Right cardiac atrium (tissue), 5 donors: ENCODE measurements at regions not wholly inside any gene's neighbourhood (a gene's known extent, or its start where the extent isn't known, plus 50 kb on each side); places are given as distances from the start of the nearest gene placed in this dataset.
"Not testable (repeated sequence)": the region's sequence is repeated elsewhere in the genome, so short reads cannot be mapped to it uniquely, and the experiment has no call there.

Source experiments
- ATAC-seq, 2 donors: fragments of 200-7000 bp; cut with Tn5 transposase; one replicate each; pipeline versions ENCODE4 v1.8.0 to v1.9.1; 2020; ENCODE audit warnings: moderate library complexity in 2 of 2, mild to moderate bottlenecking in 1 of 2
- DNase-seq, 3 donors: peaks; one replicate each; pipeline ENCODE4 v3.0.0-alpha.2; 2020
- H3K27ac ChIP-seq: one replicate; pipeline ENCODE4 v1.5.1; 2013; ENCODE audit warnings: mild to moderate bottlenecking, low read length, control low read depth, moderate library complexity
- H3K27me3 ChIP-seq: one replicate; pipeline ENCODE4 v1.6.1; 2013; ENCODE audit not compliant: control insufficient read depth, insufficient read depth
- H3K4me1 ChIP-seq: one replicate; pipeline ENCODE4 v1.6.1; 2013; ENCODE audit warnings: low read length; ENCODE audit not compliant: control insufficient read depth, insufficient read depth
- H3K4me3 ChIP-seq: one replicate; pipeline ENCODE4 v1.5.1; 2013; ENCODE audit warnings: low read length, control low read depth
- H3K9me3 ChIP-seq: one replicate; pipeline ENCODE4 v1.6.1; 2013; ENCODE audit warnings: low read length; ENCODE audit not compliant: control insufficient read depth
- WGBS: extraction: QIAGEN DNeasy Blood & Tissue Kit; methylation state at CpG from one replicate; pipeline ENCODE4 v1.1.7; 2013; 5-methylcytosine and 5-hydroxymethylcytosine counted together
- intact Hi-C, 4 donors: fragments of 100-400 bp; cut with DNase I; formaldehyde crosslinking; loops; one replicate each; pipeline versions ENCODE4 v1.11.0 to v1.14.0; 2022 to 2023
- donor health status: healthy with polysubstance abuse.
- donor health status: DM: no; HTN: yes; CAD: no.
- donor health status: DM: no; HTN: no; CAD: no.
- donor health status: DM: no; HTN: yes; CAD: no; lungs with severe emphysema.
- donor health status: DM: yes; HTN: yes; CAD: no.

DNA sequence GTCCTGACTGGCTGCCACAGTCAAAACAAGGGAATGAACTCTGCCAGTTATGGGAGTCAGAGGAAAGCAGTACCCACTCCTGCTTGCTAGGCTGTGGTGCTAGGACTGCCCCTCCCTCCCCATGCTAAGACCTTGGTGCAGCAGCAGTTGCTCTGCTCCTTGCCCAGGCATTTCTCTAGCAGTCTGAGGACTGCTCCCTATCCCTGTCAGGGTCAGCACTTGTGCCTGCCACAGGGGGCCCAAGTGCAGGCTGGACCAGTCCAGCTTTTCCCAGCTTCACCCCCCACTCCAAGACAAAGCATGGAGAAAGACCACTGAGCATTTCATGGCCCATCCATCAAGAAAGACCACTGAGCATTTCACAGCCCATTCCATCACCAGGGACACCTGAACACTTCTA lies 305.8 kb upstream of the CLEC14A start:
- no peak overlapping the region for H3K4me3 ChIP-seq
- intact Hi-C loops: no loop called here
- H3K9me3 ChIP-seq: no peaks in the 10 kb centered on the region
- H3K4me1 ChIP-seq: no peaks in the 10 kb centered on the region
- H3K27ac ChIP-seq: no peak overlapping the region
- no peaks in the 10 kb centered on the region for H3K27me3 ChIP-seq
- no peak for ATAC-seq
- DNase-seq: no peak

GRCh38 chr14:38559711-38560110 lies 303.8 kb upstream of the CLEC14A start:
- intact Hi-C loops: no loop called here
- no peaks in the 10 kb centered on the region for H3K9me3 ChIP-seq
- H3K27ac ChIP-seq: no peak overlapping the region
- no peak overlapping the region for H3K4me3 ChIP-seq
- ATAC-seq (no peak), DNase-seq (no peak)
- no peaks in the 10 kb centered on the region for H3K27me3 ChIP-seq
- WGBS: 65% methylated on average over 2 of the region's 2 CpGs
- H3K4me1 ChIP-seq: no peaks in the 10 kb centered on the region

- H3K9me3 ChIP-seq, H3K4me3 ChIP-seq, H3K27ac ChIP-seq, intact Hi-C loops, ATAC-seq, H3K4me1 ChIP-seq, DNase-seq, H3K27me3 ChIP-seq: not testable (repeated sequence)
Measured at GRCh38 chr14:38557391-38557790, 301.5 kb upstream of the CLEC14A start.

- no peak for DNase-seq
- Histone ChIP-seq H3K27ac (no peak overlapping the region), H3K4me3 (no peak overlapping the region), H3K4me1 (no peaks in the 10 kb centered on the region), H3K9me3 (no peaks in the 10 kb centered on the region), H3K27me3 (no peaks in the 10 kb centered on the region)
- ATAC-seq: no peak
- intact Hi-C loops: no loop called here
- 61% methylated on average over 1 of the region's 1 CpG for WGBS
Measured at GRCh38 chr14:38556252-38556651, 300.4 kb upstream of the CLEC14A start.

DNA sequence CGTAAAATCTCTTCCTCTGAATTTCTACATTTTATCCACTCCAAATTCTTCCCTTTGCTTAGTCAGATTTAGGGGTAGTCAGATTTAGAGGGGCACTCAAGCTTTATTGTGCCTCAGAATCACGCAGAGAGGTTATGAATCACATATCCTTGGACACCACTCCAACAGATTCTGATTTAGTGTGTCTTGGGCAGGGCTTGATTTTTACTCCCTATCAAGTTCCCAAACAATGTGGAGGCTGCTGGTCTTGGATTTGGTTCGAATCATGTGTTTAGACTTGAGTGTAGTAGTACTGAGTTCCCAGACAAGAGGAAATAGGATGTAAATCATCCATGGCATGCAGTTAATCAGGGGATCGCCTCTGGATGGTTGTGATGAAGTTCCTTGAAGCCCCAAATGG lies 298.1 kb upstream of the CLEC14A start:
- H3K27me3 ChIP-seq: no peaks in the 10 kb centered on the region
- ATAC-seq (no peak), DNase-seq (no peak)
- 70% methylated on average over 4 of the region's 4 CpGs for WGBS
- no peak overlapping the region for H3K27ac ChIP-seq
- H3K9me3 ChIP-seq: no peaks in the 10 kb centered on the region
- H3K4me3 ChIP-seq: no peak overlapping the region
- intact Hi-C loops: no loop called here
- H3K4me1 ChIP-seq: no peaks in the 10 kb centered on the region

DNA sequence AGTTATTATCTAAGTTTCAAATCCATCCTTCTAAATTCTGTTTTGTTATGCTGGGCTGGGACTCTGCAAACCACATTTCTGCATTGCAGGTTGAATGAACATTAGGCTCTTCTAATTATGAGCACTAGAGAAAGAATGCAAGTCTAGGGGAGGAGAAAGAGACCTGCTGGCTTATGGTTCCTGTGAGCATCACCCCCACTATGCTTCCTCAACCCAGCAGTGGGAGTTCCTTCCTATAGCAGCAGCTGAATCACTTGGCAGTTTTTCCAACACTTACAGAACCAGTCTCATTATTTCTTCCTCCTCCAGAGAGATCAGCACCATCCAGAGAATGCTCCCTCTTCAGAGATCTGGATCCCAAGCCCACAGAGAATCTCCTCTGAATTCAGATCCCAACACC lies 297.7 kb upstream of the CLEC14A start:
- DNase-seq: no peak
- no peaks in the 10 kb centered on the region for H3K9me3 ChIP-seq
- ATAC-seq: no peak
- H3K4me3 ChIP-seq: no peak overlapping the region
- intact Hi-C loops: no loop called here
- no peak overlapping the region for H3K27ac ChIP-seq
- H3K27me3 ChIP-seq: no peaks in the 10 kb centered on the region
- H3K4me1 ChIP-seq: no peaks in the 10 kb centered on the region

DNA sequence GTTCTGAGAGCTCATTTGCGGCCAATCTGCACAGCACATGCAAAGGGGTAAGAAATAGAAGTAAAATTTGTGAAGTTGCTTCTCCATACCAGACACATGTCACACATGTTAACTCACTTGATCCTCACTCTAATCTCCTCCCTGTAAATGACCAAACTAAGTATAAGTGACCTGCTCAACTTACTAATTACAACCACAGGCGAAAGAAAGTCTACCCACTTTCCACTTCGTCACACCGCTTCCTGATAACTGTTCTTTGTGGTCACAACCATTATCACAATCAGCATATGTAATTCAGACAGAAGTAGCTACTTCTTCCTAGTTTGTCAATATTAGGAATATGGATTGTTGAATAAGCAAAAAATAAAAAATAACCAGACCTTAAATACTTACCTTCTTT lies 293.7 kb upstream of the CLEC14A start:
- intact Hi-C loops: no loop called here
- Histone ChIP-seq H3K4me3 (no peak overlapping the region), H3K27ac (no peak overlapping the region), H3K9me3 (no peaks in the 10 kb centered on the region), H3K27me3 (no peaks in the 10 kb centered on the region), H3K4me1 (no peaks in the 10 kb centered on the region)
- 74% methylated on average over 4 of the region's 4 CpGs for WGBS
- ATAC-seq (no peak), DNase-seq (no peak)

DNA sequence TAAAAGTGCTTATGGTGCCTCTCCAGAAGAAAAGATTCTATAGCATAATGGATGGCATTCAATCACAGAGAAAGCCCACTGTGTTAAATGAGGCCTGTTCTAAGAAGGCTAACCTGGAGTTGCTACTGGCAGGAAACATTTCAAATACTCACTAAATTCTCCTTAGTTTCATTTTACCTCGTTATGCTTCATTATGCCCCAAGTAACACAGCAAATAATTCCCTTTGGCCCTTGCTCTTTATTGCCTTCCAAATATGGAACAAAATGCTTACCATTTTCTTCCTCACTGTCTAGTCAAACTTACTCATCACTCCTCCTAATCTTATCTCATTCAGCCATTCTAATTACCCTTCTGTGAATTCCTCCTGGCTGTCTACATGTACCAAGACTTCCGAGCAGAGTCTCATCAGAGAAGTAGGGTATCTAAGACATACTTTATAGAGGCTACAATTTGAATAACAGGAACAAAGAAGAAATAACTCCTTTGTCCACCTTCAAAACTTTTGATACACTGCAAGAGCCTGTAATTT lies 292.1 kb upstream of the CLEC14A start:
- DNase-seq (no peak), ATAC-seq (no peak)
- H3K27me3 ChIP-seq: no peaks in the 10 kb centered on the region
- H3K4me1 ChIP-seq: no peaks in the 10 kb centered on the region
- no peaks in the 10 kb centered on the region for H3K9me3 ChIP-seq
- no peak overlapping the region for H3K27ac ChIP-seq
- H3K4me3 ChIP-seq: no peak overlapping the region
- 62% methylated on average over 2 of the region's 2 CpGs for WGBS
- intact Hi-C loops: no loop called here

GRCh38 chr14:38546932-38547551 lies 291.1 kb upstream of the CLEC14A start:
- Histone ChIP-seq H3K27me3 (no peaks in the 10 kb centered on the region), H3K4me3 (no peak overlapping the region), H3K4me1 (no peaks in the 10 kb centered on the region), H3K27ac (no peak overlapping the region), H3K9me3 (no peaks in the 10 kb centered on the region)
- intact Hi-C loops: no loop called here
- 84% methylated on average over 2 of the region's 2 CpGs for WGBS
- DNase-seq: no peak
- ATAC-seq: no peak

GRCh38 chr14:38544776-38545175 lies 288.9 kb upstream of the CLEC14A start:
- Histone ChIP-seq H3K27ac (no peak overlapping the region), H3K9me3 (no peaks in the 10 kb centered on the region), H3K4me1 (no peaks in the 10 kb centered on the region), H3K27me3 (no peaks in the 10 kb centered on the region), H3K4me3 (no peak overlapping the region)
- 61% methylated on average over 2 of the region's 2 CpGs for WGBS
- ATAC-seq (no peak), DNase-seq (no peak)
- intact Hi-C loops: no loop called here

DNA sequence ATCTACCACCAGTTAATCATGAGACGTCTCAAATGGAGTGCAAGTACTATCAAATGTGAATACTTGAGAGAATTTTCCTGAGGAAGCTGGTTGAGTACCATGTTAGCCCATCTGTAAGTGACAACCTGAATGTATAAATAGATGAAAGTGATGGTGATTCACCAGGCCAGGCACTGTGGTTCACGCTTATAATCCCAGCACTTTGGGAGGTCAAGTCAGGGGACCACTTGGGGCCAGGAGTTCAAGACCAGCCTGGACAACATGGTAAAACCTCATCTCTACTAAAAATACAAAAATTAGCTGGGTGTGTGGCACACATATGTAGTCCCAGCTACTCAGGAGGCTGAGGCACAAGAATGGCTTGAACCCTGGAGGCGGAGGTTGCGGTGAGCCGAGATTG lies 288.0 kb upstream of the CLEC14A start:
- H3K4me1 ChIP-seq, intact Hi-C loops, ATAC-seq, H3K27ac ChIP-seq, H3K27me3 ChIP-seq, H3K4me3 ChIP-seq, H3K9me3 ChIP-seq, DNase-seq: not testable (repeated sequence)
- 90% methylated on average over 5 of the region's 5 CpGs for WGBS

DNA sequence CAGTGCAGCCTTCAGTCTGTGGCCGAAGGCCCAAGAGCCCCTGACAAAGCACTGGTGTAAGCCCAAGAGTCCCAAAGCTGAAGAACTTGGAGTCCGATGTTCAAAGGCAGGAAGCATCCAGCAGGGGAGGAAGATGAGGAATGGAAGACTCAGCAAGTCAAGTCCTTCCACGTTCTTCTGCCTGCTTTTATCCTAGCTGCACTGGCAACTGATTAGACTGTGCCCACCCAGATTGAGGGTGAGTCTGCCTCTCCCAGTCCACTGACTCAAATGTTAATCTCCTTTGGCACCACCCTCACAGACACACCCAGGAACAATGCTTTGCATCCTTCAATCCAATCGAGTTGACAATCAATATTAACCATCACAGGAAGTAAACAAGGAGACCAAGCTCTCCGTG lies 282.2 kb upstream of the CLEC14A start:
- intact Hi-C loops, DNase-seq, H3K4me3 ChIP-seq, ATAC-seq, H3K27ac ChIP-seq, H3K27me3 ChIP-seq, H3K9me3 ChIP-seq, H3K4me1 ChIP-seq: not testable (repeated sequence)
- WGBS: 83% methylated on average over 5 of the region's 5 CpGs
